Sigmoid colon (tissue), 3 donors: ENCODE measurements at regions not wholly inside any gene's neighbourhood (a gene's known extent, or its start where the extent isn't known, plus 50 kb on each side); places are given as distances from the start of the nearest gene placed in this dataset.

Source experiments
- POLR2A ChIP-seq, 2 donors: fragments of 450-650 bp; IDR thresholded peaks; one replicate each; pipeline ENCODE4 v1.6.1; 2016; ENCODE audit warnings: antibody characterized with exemption in 2 of 2, mild to moderate bottlenecking in 2 of 2, moderate library complexity in 2 of 2
- TF ChIP-seq, protein P1 (sequence below), 4 experiments: fragments of 450-650 bp in 3 of 4; fragments of 200-600 bp in 1 of 4; IDR thresholded peaks; one replicate each; pipeline ENCODE4 v1.5.1; 2016 to 2019; ENCODE audit warnings: antibody characterized with exemption in 4 of 4, mild to moderate bottlenecking in 3 of 4, moderate library complexity in 2 of 4

- TF ChIP-seq, protein P1, sequence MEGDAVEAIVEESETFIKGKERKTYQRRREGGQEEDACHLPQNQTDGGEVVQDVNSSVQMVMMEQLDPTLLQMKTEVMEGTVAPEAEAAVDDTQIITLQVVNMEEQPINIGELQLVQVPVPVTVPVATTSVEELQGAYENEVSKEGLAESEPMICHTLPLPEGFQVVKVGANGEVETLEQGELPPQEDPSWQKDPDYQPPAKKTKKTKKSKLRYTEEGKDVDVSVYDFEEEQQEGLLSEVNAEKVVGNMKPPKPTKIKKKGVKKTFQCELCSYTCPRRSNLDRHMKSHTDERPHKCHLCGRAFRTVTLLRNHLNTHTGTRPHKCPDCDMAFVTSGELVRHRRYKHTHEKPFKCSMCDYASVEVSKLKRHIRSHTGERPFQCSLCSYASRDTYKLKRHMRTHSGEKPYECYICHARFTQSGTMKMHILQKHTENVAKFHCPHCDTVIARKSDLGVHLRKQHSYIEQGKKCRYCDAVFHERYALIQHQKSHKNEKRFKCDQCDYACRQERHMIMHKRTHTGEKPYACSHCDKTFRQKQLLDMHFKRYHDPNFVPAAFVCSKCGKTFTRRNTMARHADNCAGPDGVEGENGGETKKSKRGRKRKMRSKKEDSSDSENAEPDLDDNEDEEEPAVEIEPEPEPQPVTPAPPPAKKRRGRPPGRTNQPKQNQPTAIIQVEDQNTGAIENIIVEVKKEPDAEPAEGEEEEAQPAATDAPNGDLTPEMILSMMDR (IDR thresholded peaks at IDR 0.05): no peak
- TF ChIP-seq POLR2A (IDR thresholded peaks at IDR 0.05): no peak
Observed at GRCh38 chr5:169521366-169521983, 62.1 kb upstream of the SPDL1 start.
